ENCODE measurements at regions not wholly inside any gene's neighbourhood (a gene's known extent, or its start where the extent isn't known, plus 50 kb on each side); places are given as distances from the start of the nearest gene placed in this dataset.
"Not testable (repeated sequence)": the region's sequence is repeated elsewhere in the genome, so short reads cannot be mapped to it uniquely, and the experiment has no call there.

DNA sequence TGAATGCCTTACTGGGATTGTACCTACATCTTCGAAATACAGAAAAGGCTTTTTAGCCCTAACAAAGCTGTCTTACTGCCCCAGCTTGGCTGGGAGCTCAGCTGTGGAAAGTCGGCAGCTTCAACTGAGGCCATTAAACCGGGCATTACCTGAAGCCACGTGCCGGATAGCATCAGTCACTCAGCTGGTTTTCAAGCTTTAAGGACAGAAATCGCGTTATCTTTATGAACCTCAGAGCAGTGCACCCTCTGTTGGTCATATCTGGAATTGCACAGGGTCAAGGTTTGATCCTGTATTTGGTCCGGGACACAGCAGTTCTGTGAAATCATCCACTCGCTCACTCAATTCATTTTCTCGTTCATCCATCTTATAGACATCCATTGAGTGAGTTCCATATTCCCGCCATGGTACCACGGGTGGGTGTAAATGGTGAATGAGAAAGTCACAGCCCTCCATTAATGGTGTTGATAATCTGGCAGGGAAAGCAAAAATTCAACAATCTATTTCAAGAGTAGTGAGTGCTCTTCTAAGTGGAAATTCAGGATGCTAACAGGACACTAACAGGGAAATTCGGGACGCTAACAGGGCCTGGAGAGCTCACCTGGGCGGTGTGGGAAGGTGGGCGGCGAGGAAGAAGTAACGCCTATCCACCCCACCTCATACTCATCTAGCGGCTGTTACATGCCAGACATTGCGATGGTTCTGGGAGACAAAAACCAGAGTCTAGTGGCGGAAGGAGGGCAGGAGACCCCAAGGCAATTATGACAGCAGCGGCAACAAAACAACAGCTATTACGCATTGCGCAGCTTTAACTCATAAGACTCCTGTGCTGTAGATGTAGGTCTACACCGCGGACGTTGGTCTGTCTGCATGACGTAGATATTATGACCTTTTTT, 60.6 kb upstream of the TCL1A start:
- ATAC-seq (no peak), DNase-seq (peak; percentile 10 to 73 (median 37))
- no peaks in the 10 kb centered on the region for H3K36me3 Mint-ChIP-seq
- H3K4me1 Mint-ChIP-seq: peaks cover 3 to 8% (median 5%) of the 10 kb centered on the region in 4 donors
- no peak overlapping the region for H3K27ac Mint-ChIP-seq
- peaks cover 2 to 32% (median 11%) of the 10 kb centered on the region in 5 donors for H3K27me3 Mint-ChIP-seq
- H3K9me3 Mint-ChIP-seq: no peaks in the 10 kb centered on the region
- no peak overlapping the region for H3K4me3 Mint-ChIP-seq
- POLR2A ChIA-PET: no interaction called here

DNA sequence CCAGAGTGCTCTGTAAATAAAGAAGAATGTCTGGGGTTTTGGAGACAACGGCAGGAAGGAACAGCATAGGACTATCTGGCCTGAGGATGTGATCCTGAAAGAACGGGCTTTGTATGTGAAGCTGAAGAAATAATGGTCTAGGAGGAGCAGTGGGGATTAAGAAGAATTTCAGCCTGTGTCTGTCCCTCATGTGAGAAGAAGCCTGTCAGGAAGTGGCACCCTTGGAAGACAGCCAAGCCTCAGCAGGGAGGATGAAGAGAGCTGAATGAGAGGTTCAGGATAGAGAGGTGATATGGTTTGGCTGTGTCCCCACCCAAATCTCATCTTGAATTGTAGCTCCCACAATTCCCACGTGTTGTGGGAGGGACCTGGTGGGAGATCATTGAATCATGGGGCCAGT, 56.9 kb upstream of the TCL1A start:
- POLR2A ChIA-PET: no interaction called here
- no peaks in the 10 kb centered on the region for H3K9me3 Mint-ChIP-seq
- ATAC-seq (no peak), DNase-seq (peak in 2 of 10 donors; percentile 2 to 9)
- H3K27ac Mint-ChIP-seq: peak overlapping the region in 1 of 10 donors; percentile 32
- no peak overlapping the region for H3K4me3 Mint-ChIP-seq
- H3K4me1 Mint-ChIP-seq: peaks cover 3 to 8% (median 5%) of the 10 kb centered on the region in 4 donors
- H3K36me3 Mint-ChIP-seq: no peaks in the 10 kb centered on the region
- H3K27me3 Mint-ChIP-seq: peaks cover 5 to 50% (median 17%) of the 10 kb centered on the region in 5 donors

DNA sequence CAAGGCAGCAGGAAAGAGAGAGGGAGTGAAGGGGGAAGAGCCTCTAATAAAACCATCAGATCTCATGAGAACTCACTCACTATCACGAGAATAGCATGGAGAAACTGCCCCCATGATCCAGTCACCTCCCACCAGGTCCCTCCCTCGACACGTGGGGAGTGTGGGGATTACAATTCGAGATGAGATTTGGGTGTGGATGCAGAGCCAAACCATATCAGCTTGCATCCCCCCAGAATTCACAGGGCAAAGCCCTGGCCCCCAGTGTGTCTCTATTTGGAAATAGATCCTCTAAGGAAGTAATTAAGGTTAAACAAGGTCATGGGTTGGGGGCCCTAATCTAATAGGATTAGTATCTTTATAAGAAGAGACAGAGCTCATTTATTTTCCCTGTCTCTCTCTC, 56.1 kb upstream of the TCL1A start:
- peaks cover 3 to 8% (median 5%) of the 10 kb centered on the region in 4 donors for H3K4me1 Mint-ChIP-seq
- DNase-seq: no peak
- no peak overlapping the region for H3K27ac Mint-ChIP-seq
- ATAC-seq: no peak
- H3K4me3 Mint-ChIP-seq: no peak overlapping the region
- H3K9me3 Mint-ChIP-seq: no peaks in the 10 kb centered on the region
- peaks cover 5 to 42% (median 15%) of the 10 kb centered on the region in 5 donors for H3K27me3 Mint-ChIP-seq
- POLR2A ChIA-PET: no interaction called here
- no peaks in the 10 kb centered on the region for H3K36me3 Mint-ChIP-seq

DNA sequence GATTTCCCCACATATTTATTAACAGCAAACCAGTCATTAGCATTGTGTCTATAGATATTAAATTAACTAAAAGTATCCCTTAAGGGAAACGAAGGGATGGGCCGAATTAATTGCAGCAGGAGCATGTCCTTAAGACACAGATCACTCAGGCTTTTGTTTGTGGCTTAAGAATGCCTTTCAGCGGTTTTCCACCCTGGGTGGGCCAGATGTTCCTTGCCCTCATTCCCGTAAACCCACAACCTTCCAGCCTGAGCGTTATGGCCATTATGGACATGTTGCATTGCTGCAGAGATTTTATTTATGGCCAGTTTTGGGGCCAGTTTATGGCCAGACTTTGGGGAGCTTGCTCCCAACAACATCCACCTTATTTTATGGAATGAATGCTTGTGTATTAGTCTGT, 55.5 kb upstream of the TCL1A start:
- POLR2A ChIA-PET, H3K9me3 Mint-ChIP-seq, H3K4me1 Mint-ChIP-seq, H3K27ac Mint-ChIP-seq, H3K36me3 Mint-ChIP-seq, ATAC-seq, DNase-seq, H3K4me3 Mint-ChIP-seq: not testable (repeated sequence)
- peaks cover 3 to 37% (median 12%) of the 10 kb centered on the region in 5 donors for H3K27me3 Mint-ChIP-seq

DNA sequence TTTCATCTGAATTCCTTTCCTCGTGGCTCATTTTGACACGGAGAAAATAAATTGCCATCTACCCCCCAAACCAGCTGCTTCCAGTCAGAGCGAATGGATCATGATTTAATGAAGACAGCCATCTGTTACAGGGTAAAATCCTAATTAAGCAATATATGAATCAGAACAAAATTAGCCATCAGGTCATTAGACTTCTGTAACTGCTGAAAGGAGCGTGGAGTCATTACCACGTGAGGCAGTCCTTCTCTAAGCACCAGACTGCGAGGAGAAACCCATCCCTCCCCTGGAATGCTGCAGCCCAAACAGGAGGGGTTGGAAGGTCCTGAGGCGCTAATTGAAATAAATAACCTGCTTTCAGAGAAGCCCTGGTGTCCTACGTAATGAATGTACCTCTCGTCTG, 51.1 kb upstream of the TCL1A start:
- H3K9me3 Mint-ChIP-seq: peaks cover 0 to 5% (median 0%) of the 10 kb centered on the region in 9 donors
- DNase-seq: no peak
- POLR2A ChIA-PET: no interaction called here
- no peak overlapping the region for H3K27ac Mint-ChIP-seq
- no peak overlapping the region for H3K4me3 Mint-ChIP-seq
- peaks cover 6 to 37% (median 28%) of the 10 kb centered on the region in 5 donors for H3K27me3 Mint-ChIP-seq
- ATAC-seq: no peak
- peaks cover 0 to 6% (median 2%) of the 10 kb centered on the region in 3 donors for H3K36me3 Mint-ChIP-seq
- no peaks in the 10 kb centered on the region for H3K4me1 Mint-ChIP-seq

DNA sequence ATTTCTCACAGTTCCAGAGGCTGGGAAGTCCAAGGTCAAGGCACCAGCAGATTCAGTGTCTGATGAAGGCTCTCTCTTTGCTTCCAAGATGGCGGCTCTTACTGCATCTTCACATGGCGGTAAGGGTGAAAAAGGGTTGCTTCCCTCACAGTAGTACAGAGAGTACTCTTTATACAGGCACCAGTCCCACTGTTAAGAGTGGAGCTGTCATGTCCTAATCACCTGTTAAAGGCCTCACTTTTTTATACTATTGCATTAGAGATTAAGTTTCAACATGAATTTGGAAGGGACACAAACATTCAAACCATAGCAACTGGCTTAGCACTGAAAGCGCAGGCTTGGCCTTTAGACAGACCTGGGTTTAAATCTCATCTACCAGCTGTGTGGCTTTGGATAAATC, 50.0 kb upstream of the TCL1A start:
- no peak for ATAC-seq
- peaks cover 11 to 44% (median 33%) of the 10 kb centered on the region in 5 donors for H3K27me3 Mint-ChIP-seq
- POLR2A ChIA-PET: no interaction called here
- H3K4me1 Mint-ChIP-seq: no peaks in the 10 kb centered on the region
- H3K27ac Mint-ChIP-seq: no peak overlapping the region
- DNase-seq: no peak
- no peak overlapping the region for H3K4me3 Mint-ChIP-seq
- H3K36me3 Mint-ChIP-seq: peaks cover 0 to 6% (median 2%) of the 10 kb centered on the region in 3 donors
- H3K9me3 Mint-ChIP-seq: peaks cover 0 to 5% (median 0%) of the 10 kb centered on the region in 9 donors
